ENCODE measurements at regions not wholly inside any gene's neighbourhood (a gene's known extent, or its start where the extent isn't known, plus 50 kb on each side); places are given as distances from the start of the nearest gene placed in this dataset.

- no peak for TF ChIP-seq POLR2AphosphoS5 (IDR thresholded peaks at IDR 0.05)
- TF ChIP-seq POLR2A (IDR thresholded peaks at IDR 0.05): no peak
These were observed 477.2 kb downstream of the EPM2A start for GRCh38 chr6:145258122-145258521.

All from gastroesophageal sphincter (tissue), 2 donors.